Activated naive CD4-positive, alpha-beta T cell treated with anti-CD3 and anti-CD28 coated beads for 36 hours (primary cell): ENCODE measurements at regions not wholly inside any gene's neighbourhood (a gene's known extent, or its start where the extent isn't known, plus 50 kb on each side); places are given as distances from the start of the nearest gene placed in this dataset.

Experiments used
- CTCF ChIA-PET: fragments of 350-600 bp; sonication (Branson Sonifier 250); formaldehyde crosslinking; loops from one replicate; lab custom pipeline; 2021; ENCODE audit warnings: antibody characterized with exemption; lab: Charles Lee
- DNase-seq: peaks from one replicate; pipeline ENCODE4 v3.0.0-alpha.2; 2020
- H3K27ac Mint-ChIP-seq: one replicate; pipeline ENCODE4 v1.8.0; 2021; ENCODE audit warnings: mild to moderate bottlenecking, mixed read lengths
- H3K27me3 Mint-ChIP-seq: one replicate; pipeline ENCODE4 v1.8.0; 2021; ENCODE audit warnings: low read depth, mixed read lengths
- H3K36me3 Mint-ChIP-seq: one replicate; pipeline ENCODE4 v1.8.0; 2021; ENCODE audit warnings: low read depth, mixed read lengths
- H3K4me1 Mint-ChIP-seq: one replicate; pipeline ENCODE4 v1.8.0; 2021; ENCODE audit warnings: low read depth, mixed read lengths
- H3K4me3 Mint-ChIP-seq: one replicate; pipeline ENCODE4 v1.8.0; 2021; ENCODE audit warnings: mild to moderate bottlenecking, moderate library complexity, mixed read lengths
- H3K9me3 Mint-ChIP-seq: one replicate; pipeline ENCODE4 v1.8.0; 2021; ENCODE audit warnings: mixed read lengths
- intact Hi-C: fragments of 100-400 bp; cut with micrococcal nuclease; formaldehyde crosslinking; loops from one replicate; pipeline ENCODE4 v1.15.1; 2023

GRCh38 chr14:22505309-22505696, 83.7 kb downstream of the DAD1 start:
- Mint-ChIP-seq H3K9me3 (no peaks in the 10 kb centered on the region), H3K27me3 (no peaks in the 10 kb centered on the region), H3K27ac (peak overlapping the region; percentile 98), H3K4me1 (peaks cover 26% of the 10 kb centered on the region), H3K36me3 (peaks cover 96% of the 10 kb centered on the region), H3K4me3 (peak overlapping the region; percentile 84)
- intact Hi-C loops, result loop anchor here (5.0 to 10.0 kb wide), 2 partner anchors 281 to 658 kb away; no protein-coding TSS in a partner anchor
- CTCF ChIA-PET, result interaction anchor here (0.7 to 1.2 kb wide), 4 partner anchors 12 to 502 kb away, joined by 3 read pairs; no protein-coding TSS in a partner anchor
- DNase-seq, result no peak

DNA sequence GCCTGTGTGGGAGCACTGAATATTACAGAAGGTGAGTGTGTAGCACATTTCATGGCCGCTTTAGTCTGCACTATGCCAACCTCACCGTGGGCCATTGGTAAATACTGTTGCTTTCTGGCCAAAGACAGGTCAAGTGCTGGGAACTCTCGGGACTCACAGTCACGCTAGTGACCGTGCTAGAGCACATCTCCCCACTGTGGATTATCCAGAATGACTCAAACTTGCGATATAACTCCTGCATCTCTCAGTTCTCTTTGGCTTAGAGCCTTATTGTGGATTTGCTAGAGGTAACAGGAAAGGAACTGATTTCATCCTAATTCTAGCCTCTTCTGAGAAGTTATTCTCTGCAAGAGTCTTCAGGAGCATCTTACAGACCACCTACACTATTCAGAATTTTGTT, 86.5 kb downstream of the DAD1 start:
- intact Hi-C loops, result loop anchor here (10.0 kb wide), 1 partner anchor 278 kb away; no protein-coding TSS in a partner anchor
- H3K9me3 Mint-ChIP-seq, result no peaks in the 10 kb centered on the region
- H3K4me1 Mint-ChIP-seq, result peaks cover 35% of the 10 kb centered on the region
- no peak for DNase-seq
- peak overlapping the region; percentile 98 for H3K27ac Mint-ChIP-seq
- H3K36me3 Mint-ChIP-seq, result peaks cover 94% of the 10 kb centered on the region
- H3K4me3 Mint-ChIP-seq, result peak overlapping the region; percentile 87
- CTCF ChIA-PET, result interaction anchor here (1.0 to 1.8 kb wide), 2 partner anchors 10 to 24 kb away, joined by 3 to 4 read pairs; no protein-coding TSS in a partner anchor
- no peaks in the 10 kb centered on the region for H3K27me3 Mint-ChIP-seq

DNA sequence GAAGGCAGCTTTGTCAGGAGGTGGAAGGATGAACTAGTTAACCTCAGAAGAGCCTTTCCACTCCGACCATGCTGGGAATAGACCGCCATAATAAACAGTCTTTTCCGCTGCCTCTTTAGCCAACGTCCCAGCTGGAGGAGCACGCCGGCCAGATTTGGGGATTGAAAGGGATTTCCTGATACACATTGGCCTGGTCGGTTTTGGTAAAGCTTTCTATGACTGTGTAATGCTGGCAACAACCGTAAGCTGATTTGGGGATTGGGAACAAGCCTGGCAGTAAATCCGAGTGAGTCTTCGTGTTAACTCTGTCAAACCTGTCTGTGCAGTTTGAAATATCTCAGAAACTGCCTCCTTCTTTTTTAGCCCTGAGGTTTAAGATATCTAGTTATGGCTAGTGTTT, 87.0 kb downstream of the DAD1 start:
- CTCF ChIA-PET, result interaction anchor here (1.0 to 1.8 kb wide), 2 partner anchors 10 to 25 kb away, joined by 3 to 4 read pairs; no protein-coding TSS in a partner anchor
- Mint-ChIP-seq H3K36me3 (peaks cover 95% of the 10 kb centered on the region), H3K27ac (peak overlapping the region; percentile 98), H3K9me3 (no peaks in the 10 kb centered on the region), H3K4me1 (peaks cover 33% of the 10 kb centered on the region), H3K27me3 (no peaks in the 10 kb centered on the region), H3K4me3 (peak overlapping the region; percentile 87)
- DNase-seq, result no peak
- intact Hi-C loops, result loop anchor here (10.0 kb wide), 1 partner anchor 277 kb away; no protein-coding TSS in a partner anchor

DNA sequence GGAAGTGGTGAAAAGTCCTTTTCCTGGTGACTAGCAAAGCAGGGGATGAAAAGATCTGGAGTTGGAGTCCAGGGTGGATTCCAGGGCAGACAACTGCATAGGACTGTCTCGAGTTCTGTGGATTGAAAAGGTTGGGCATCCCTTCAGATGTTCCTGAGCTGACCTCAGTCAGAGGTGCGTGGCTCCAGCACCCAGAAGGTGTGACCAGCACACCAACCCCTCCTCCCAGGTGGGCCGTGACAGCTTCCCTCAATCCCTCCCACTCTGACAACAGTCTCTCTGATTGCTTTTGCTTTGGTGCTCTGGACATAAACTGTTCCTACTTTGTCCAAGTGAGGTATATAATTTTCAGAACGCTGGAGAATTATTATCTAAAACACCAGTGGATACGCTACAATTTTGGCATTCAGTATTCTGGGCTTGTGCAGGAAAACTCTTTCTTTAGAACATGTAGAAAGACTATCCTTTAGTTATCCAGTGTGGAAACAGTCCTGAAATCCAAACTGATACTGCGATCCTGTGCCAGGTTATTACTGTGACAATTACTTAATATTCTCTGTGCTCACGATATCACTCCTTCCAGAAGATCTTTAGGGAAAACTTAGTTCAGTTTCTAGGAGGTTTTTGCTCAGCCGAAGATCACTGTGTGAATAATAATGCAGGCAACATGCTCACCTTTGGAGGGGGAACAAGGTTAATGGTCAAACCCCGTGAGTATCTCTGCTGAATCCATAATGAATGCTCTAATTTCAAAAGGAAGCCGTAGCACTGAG, 87.9 kb downstream of the DAD1 start:
- Mint-ChIP-seq H3K9me3 (no peaks in the 10 kb centered on the region), H3K27ac (peak overlapping the region; percentile 98)

GRCh38 chr14:22500525-22500924, 88.5 kb downstream of the DAD1 start:
- Mint-ChIP-seq H3K27me3 (no peaks in the 10 kb centered on the region), H3K4me1 (peaks cover 20% of the 10 kb centered on the region), H3K36me3 (peaks cover 95% of the 10 kb centered on the region), H3K9me3 (no peaks in the 10 kb centered on the region), H3K4me3 (peak overlapping the region; percentile 87), H3K27ac (peak overlapping the region; percentile 98)
- intact Hi-C loops, result loop anchor here (10.0 kb wide), 1 partner anchor 276 kb away; no protein-coding TSS in a partner anchor
- CTCF ChIA-PET, result interaction anchor here (0.7 to 1.8 kb wide), 4 partner anchors 8 to 70 kb away, joined by 3 to 5 read pairs (median 4); no protein-coding TSS in a partner anchor
- no peak for DNase-seq

More for the DNA sequence above, 87.9 kb downstream of the DAD1 start:
- intact Hi-C loops, result loop anchor here (10.0 kb wide), 1 partner anchor 276 kb away; no protein-coding TSS in a partner anchor
- H3K4me3 Mint-ChIP-seq, result peak overlapping the region; percentile 87
- peaks cover 95% of the 10 kb centered on the region for H3K36me3 Mint-ChIP-seq
- no peaks in the 10 kb centered on the region for H3K27me3 Mint-ChIP-seq
- CTCF ChIA-PET, result interaction anchor here (1.0 to 1.8 kb wide), 3 partner anchors 9 to 55 kb away, joined by 3 to 4 read pairs (median 3); no protein-coding TSS in a partner anchor
- DNase-seq, result peak; percentile 55
- H3K4me1 Mint-ChIP-seq, result peaks cover 24% of the 10 kb centered on the region

GRCh38 chr14:22497671-22498093, 91.3 kb downstream of the DAD1 start:
- DNase-seq, result no peak
- CTCF ChIA-PET, result interaction anchor here (0.6 to 1.4 kb wide), 5 partner anchors 12 to 386 kb away, joined by 3 to 7 read pairs (median 3); no protein-coding TSS in a partner anchor
- Mint-ChIP-seq H3K9me3 (no peaks in the 10 kb centered on the region), H3K4me1 (peaks cover 15% of the 10 kb centered on the region), H3K36me3 (peaks cover 97% of the 10 kb centered on the region), H3K27me3 (no peaks in the 10 kb centered on the region), H3K4me3 (peak overlapping the region; percentile 87), H3K27ac (peak overlapping the region; percentile 98)
- intact Hi-C loops, result loop anchor here (10.0 kb wide), 1 partner anchor 503 kb away; no protein-coding TSS in a partner anchor

DNA sequence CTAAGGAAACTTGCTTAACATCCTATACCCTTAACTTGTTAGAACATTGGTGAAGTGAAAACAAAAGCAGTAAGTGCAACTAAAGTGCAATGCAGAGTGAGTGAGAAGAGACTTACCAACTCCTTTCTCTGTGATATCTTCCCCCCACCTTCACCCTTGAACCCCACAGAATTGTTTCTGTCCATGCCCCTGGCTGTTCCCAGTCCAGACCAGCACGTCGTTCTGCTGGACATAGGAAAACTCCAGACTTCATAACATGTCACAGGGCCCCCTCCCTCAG, 91.9 kb downstream of the DAD1 start:
- peaks cover 15% of the 10 kb centered on the region for H3K4me1 Mint-ChIP-seq
- H3K4me3 Mint-ChIP-seq, result peak overlapping the region; percentile 87
- intact Hi-C loops, result loop anchor here (10.0 kb wide), 1 partner anchor 502 kb away; no protein-coding TSS in a partner anchor
- no peaks in the 10 kb centered on the region for H3K27me3 Mint-ChIP-seq
- H3K36me3 Mint-ChIP-seq, result peaks cover 97% of the 10 kb centered on the region
- CTCF ChIA-PET, result interaction anchor here (0.9 to 1.4 kb wide), 2 partner anchors 12 to 59 kb away, joined by 3 read pairs; no protein-coding TSS in a partner anchor
- peak overlapping the region; percentile 98 for H3K27ac Mint-ChIP-seq
- no peaks in the 10 kb centered on the region for H3K9me3 Mint-ChIP-seq
- no peak for DNase-seq

DNA sequence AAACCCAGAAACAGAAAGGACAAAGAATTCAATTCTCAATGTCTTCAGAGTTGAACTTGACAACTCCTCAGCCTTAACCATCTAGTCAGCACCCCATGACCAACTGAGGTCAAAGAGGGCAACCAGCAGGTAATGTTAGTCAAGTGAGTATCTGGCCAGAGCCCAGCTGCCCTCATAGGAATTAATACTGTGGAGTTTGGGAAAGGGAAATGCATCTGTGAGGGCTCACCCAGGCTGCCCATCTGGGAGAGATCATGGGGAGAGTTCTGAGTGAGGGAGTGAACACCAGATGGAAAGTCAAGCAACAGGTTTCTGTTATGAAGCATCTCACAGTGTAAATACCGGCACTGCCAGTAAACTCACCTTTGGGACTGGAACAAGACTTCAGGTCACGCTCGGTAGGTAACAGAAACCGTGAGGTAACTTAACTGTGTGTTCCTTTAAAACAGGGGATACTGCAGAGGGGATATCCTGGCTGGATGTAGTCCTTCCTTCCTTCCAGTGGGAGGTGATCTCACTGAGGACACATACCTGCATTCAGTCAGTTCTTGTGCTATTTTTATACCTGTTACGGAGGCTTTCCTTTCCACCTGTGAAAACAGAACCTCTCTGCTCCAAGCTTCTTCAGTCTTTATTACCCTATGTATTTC, 94.4 kb downstream of the DAD1 start:
- intact Hi-C loops, result loop anchor here (5.0 to 10.0 kb wide), 2 partner anchors 500 to 627 kb away; no protein-coding TSS in a partner anchor
- no peaks in the 10 kb centered on the region for H3K9me3 Mint-ChIP-seq
- H3K27me3 Mint-ChIP-seq, result no peaks in the 10 kb centered on the region
- peaks cover 19% of the 10 kb centered on the region for H3K4me1 Mint-ChIP-seq
- CTCF ChIA-PET, result no interaction called here
- H3K36me3 Mint-ChIP-seq, result peaks cover 95% of the 10 kb centered on the region
- H3K4me3 Mint-ChIP-seq, result peak overlapping the region; percentile 87
- DNase-seq, result no peak
- H3K27ac Mint-ChIP-seq, result peak overlapping the region; percentile 98

- peak overlapping the region; percentile 98 for H3K27ac Mint-ChIP-seq
- H3K27me3 Mint-ChIP-seq, result no peaks in the 10 kb centered on the region
- CTCF ChIA-PET, result interaction anchor here (1.3 kb wide), 2 partner anchors 62 to 331 kb away, joined by 3 to 5 read pairs; no protein-coding TSS in a partner anchor
- peaks cover 94% of the 10 kb centered on the region for H3K36me3 Mint-ChIP-seq
- H3K4me1 Mint-ChIP-seq, result peaks cover 15% of the 10 kb centered on the region
- H3K9me3 Mint-ChIP-seq, result no peaks in the 10 kb centered on the region
- intact Hi-C loops, result loop anchor here (5.0 to 10.0 kb wide), 2 partner anchors 499 to 626 kb away; no protein-coding TSS in a partner anchor
- peak overlapping the region; percentile 87 for H3K4me3 Mint-ChIP-seq
- DNase-seq, result no peak
These were observed 95.3 kb downstream of the DAD1 start for GRCh38 chr14:22493753-22494152.

GRCh38 chr14:22492622-22493542, 96.1 kb downstream of the DAD1 start:
- H3K9me3 Mint-ChIP-seq, result no peaks in the 10 kb centered on the region
- no peaks in the 10 kb centered on the region for H3K27me3 Mint-ChIP-seq
- CTCF ChIA-PET, result interaction anchor here (1.3 to 1.5 kb wide), 3 partner anchors 9 to 330 kb away, joined by 3 to 5 read pairs (median 4); no protein-coding TSS in a partner anchor
- peak overlapping the region; percentile 87 for H3K4me3 Mint-ChIP-seq
- peak overlapping the region; percentile 98 for H3K27ac Mint-ChIP-seq
- intact Hi-C loops, result loop anchor here (5.0 to 10.0 kb wide), 2 partner anchors 498 to 626 kb away; no protein-coding TSS in a partner anchor
- peaks cover 14% of the 10 kb centered on the region for H3K4me1 Mint-ChIP-seq
- H3K36me3 Mint-ChIP-seq, result peaks cover 93% of the 10 kb centered on the region
- no peak for DNase-seq
